Stomach (tissue), 4 donors: ENCODE measurements at regions not wholly inside any gene's neighbourhood (a gene's known extent, or its start where the extent isn't known, plus 50 kb on each side); places are given as distances from the start of the nearest gene placed in this dataset.

Source experiments
- POLR2AphosphoS5 ChIP-seq, 3 donors: sonication (generic); formaldehyde crosslinking; IDR thresholded peaks; one replicate each; pipeline ENCODE4 v1.6.1; 2016; ENCODE audit warnings: antibody characterized with exemption in 3 of 3
- TF ChIP-seq, protein P1 (sequence below), 7 experiments: fragments of 450-650 bp in 4 of 7; fragments of 200-600 bp in 3 of 7; sonication (generic) in 3 of 7; IDR thresholded peaks; one replicate each; pipeline ENCODE4 v1.5.1; 2016 to 2019; ENCODE audit warnings: antibody characterized with exemption in 7 of 7, control low read depth in 2 of 7, mild to moderate bottlenecking in 1 of 7

DNA sequence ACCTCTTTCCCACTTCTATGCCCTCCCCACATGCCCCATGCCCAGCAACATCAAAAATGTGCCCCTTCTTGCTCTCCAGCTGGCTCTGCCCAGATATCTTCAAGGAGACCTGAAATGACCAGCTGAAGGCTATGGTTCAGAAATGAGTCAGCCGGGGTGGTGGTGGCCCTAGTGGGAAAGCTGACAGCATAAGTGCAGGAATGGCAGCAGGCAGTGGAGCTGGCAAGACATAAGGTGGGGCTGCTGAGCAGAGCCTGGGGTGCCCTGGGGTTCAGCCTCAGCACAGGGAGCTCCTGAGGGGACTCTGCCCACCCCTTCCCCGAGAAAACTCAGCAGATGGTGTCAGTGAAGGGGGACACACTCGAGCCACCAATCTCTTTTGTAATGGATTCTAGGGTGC lies 593.4 kb downstream of the BUD13 start:
- TF ChIP-seq, protein P1, sequence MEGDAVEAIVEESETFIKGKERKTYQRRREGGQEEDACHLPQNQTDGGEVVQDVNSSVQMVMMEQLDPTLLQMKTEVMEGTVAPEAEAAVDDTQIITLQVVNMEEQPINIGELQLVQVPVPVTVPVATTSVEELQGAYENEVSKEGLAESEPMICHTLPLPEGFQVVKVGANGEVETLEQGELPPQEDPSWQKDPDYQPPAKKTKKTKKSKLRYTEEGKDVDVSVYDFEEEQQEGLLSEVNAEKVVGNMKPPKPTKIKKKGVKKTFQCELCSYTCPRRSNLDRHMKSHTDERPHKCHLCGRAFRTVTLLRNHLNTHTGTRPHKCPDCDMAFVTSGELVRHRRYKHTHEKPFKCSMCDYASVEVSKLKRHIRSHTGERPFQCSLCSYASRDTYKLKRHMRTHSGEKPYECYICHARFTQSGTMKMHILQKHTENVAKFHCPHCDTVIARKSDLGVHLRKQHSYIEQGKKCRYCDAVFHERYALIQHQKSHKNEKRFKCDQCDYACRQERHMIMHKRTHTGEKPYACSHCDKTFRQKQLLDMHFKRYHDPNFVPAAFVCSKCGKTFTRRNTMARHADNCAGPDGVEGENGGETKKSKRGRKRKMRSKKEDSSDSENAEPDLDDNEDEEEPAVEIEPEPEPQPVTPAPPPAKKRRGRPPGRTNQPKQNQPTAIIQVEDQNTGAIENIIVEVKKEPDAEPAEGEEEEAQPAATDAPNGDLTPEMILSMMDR (IDR thresholded peaks at IDR 0.05) = no peak
- TF ChIP-seq POLR2AphosphoS5 (IDR thresholded peaks at IDR 0.05) = no peak
